ENCODE measurements at regions not wholly inside any gene's neighbourhood (a gene's known extent, or its start where the extent isn't known, plus 50 kb on each side); places are given as distances from the start of the nearest gene placed in this dataset.

GRCh38 chr6:9977411-9977810 lies 437.5 kb downstream of the TFAP2A start:
- Histone ChIP-seq H3K27me3 (ENCODE audit: insufficient read depth, low read length) (no peaks in the 10 kb centered on the region), H3K4me2 (ENCODE audit: low read length) (no peak overlapping the region), H3K9me2 (ENCODE audit: insufficient read depth) (no peaks in the 10 kb centered on the region), H2AFZ (ENCODE audit: low read depth, low read length, poor library complexity, severe bottlenecking) (no peak overlapping the region), H4K20me1 (ENCODE audit: insufficient read depth) (no peaks in the 10 kb centered on the region), H3K27ac (ENCODE audit: low read depth, low read length) (no peak overlapping the region), H3K36me3 (ENCODE audit: control insufficient read depth in 1 of 2, insufficient read depth in 2 of 2, low read length in 2 of 2) (no peaks in the 10 kb centered on the region), H3K79me2 (ENCODE audit: insufficient read depth, low read length) (no peaks in the 10 kb centered on the region), H3K4me3 (replicated peaks in 1 of 2; ENCODE audit: low read depth in 1 of 2, low read length in 2 of 2) (no peak overlapping the region), H3K9ac (ENCODE audit: low read length) (no peak overlapping the region), H3K9me3 (ENCODE audit: control insufficient read depth in 1 of 2, insufficient read depth in 1 of 2, low read depth in 1 of 2, low read length in 2 of 2) (no peaks in the 10 kb centered on the region), H3K4me1 (ENCODE audit: control insufficient read depth in 1 of 2, insufficient read depth in 2 of 2, low read length in 2 of 2) (no peaks in the 10 kb centered on the region)
- RAD21 ChIA-PET (ENCODE audit: low non-redundant PET in 1 of 2, low total read pairs in 2 of 2, uncharacterized antibody in 2 of 2, unreplicated experiment in 2 of 2), result no interaction called here
- no TSS peak for BruUV-seq (replicated peaks)
- TF ChIP-seq TCF7L2 (IDR thresholded peaks at IDR 0.05; ENCODE audit: borderline replicate concordance, extremely low read depth, insufficient read depth, insufficient read length), result no peak
- TF ChIP-seq FOSL1 (IDR thresholded peaks at IDR 0.05; ENCODE audit: low read depth), result no peak
- TF ChIP-seq EZH2 (IDR thresholded peaks at IDR 0.05), result no peak
- no peak for TF ChIP-seq POLR2AphosphoS5 (IDR thresholded peaks at IDR 0.05; ENCODE audit: low read depth, low read length)
- no peak for TF ChIP-seq ATF3 (IDR thresholded peaks at IDR 0.05)
- TF ChIP-seq EGR1 (IDR thresholded peaks at IDR 0.05; ENCODE audit: low read depth), result no peak
- CTCF ChIA-PET, result no interaction called here
- ATAC-seq, result no peak
- intact Hi-C loops (cut with micrococcal nuclease), result no loop called here
- DNase-seq (ENCODE audit: low read depth, low spot score), result no peak
- POLR2A ChIA-PET, result no interaction called here

- Histone ChIP-seq H3K9ac (ENCODE audit: low read length) (no peak overlapping the region), H3K36me3 (ENCODE audit: control insufficient read depth in 1 of 2, insufficient read depth in 2 of 2, low read length in 2 of 2) (no peaks in the 10 kb centered on the region), H3K27ac (ENCODE audit: low read depth, low read length) (no peak overlapping the region), H2AFZ (ENCODE audit: low read depth, low read length, poor library complexity, severe bottlenecking) (no peak overlapping the region), H3K4me2 (ENCODE audit: low read length) (no peak overlapping the region), H3K4me3 (replicated peaks in 1 of 2; ENCODE audit: low read depth in 1 of 2, low read length in 2 of 2) (no peak overlapping the region), H3K27me3 (ENCODE audit: insufficient read depth, low read length) (0 out of 2 replicates have a peak, but pooled peaks cover 4% of the 10 kb centered on the region), H3K9me3 (ENCODE audit: control insufficient read depth in 1 of 2, insufficient read depth in 1 of 2, low read depth in 1 of 2, low read length in 2 of 2) (no peaks in the 10 kb centered on the region), H4K20me1 (ENCODE audit: insufficient read depth) (no peaks in the 10 kb centered on the region), H3K4me1 (ENCODE audit: control insufficient read depth in 1 of 2, insufficient read depth in 2 of 2, low read length in 2 of 2) (no peaks in the 10 kb centered on the region), H3K79me2 (ENCODE audit: insufficient read depth, low read length) (no peaks in the 10 kb centered on the region), H3K9me2 (ENCODE audit: insufficient read depth) (no peaks in the 10 kb centered on the region)
- no TSS peak for BruUV-seq (replicated peaks)
- DNase-seq (ENCODE audit: low read depth, low spot score), result no peak
- ChIA-PET RAD21 (ENCODE audit: low non-redundant PET in 1 of 2, low total read pairs in 2 of 2, uncharacterized antibody in 2 of 2, unreplicated experiment in 2 of 2) (no interaction called here), POLR2A (no interaction called here), CTCF (no interaction called here)
- ATAC-seq, result no peak
- intact Hi-C loops (cut with micrococcal nuclease), result no loop called here
- TF ChIP-seq CBX3 (IDR thresholded peaks at IDR 0.05; ENCODE audit: low read depth) (no peak), FOSL1 (IDR thresholded peaks at IDR 0.05; ENCODE audit: low read depth) (no peak), ELF1 (IDR thresholded peaks at IDR 0.05; ENCODE audit: borderline replicate concordance, low read depth) (no peak), EZH2phosphoT487 (IDR thresholded peaks at IDR 0.05; ENCODE audit: borderline replicate concordance) (no peak), EZH2 (IDR thresholded peaks at IDR 0.05) (no peak), JUND (IDR thresholded peaks at IDR 0.05) (no peak), ZNF274 (IDR thresholded peaks at IDR 0.05; ENCODE audit: low read depth, low read length) (no peak), SRF (IDR thresholded peaks at IDR 0.05; ENCODE audit: low read depth) (no peak), EGR1 (IDR thresholded peaks at IDR 0.05; ENCODE audit: low read depth) (no peak), CEBPB (IDR thresholded peaks at IDR 0.05; ENCODE audit: low read depth) (no peak), ZBTB33 (IDR thresholded peaks at IDR 0.05; ENCODE audit: extremely low read depth, insufficient replicate concordance, low read length) (no peak), POLR2AphosphoS5 (IDR thresholded peaks at IDR 0.05; ENCODE audit: low read depth, low read length) (no peak), ZFX (IDR thresholded peaks at IDR 0.05) (no peak), REST (IDR thresholded peaks at IDR 0.05; ENCODE audit: low read depth) (no peak), SP1 (IDR thresholded peaks at IDR 0.05; ENCODE audit: low read depth) (no peak), RAD21 (IDR thresholded peaks at IDR 0.05; ENCODE audit: low read depth) (no peak)
Measured at GRCh38 chr6:9961646-9962045, 453.2 kb downstream of the TFAP2A start.
